ENCODE measurements at regions not wholly inside any gene's neighbourhood (a gene's known extent, or its start where the extent isn't known, plus 50 kb on each side); places are given as distances from the start of the nearest gene placed in this dataset.

GRCh38 chr1:50262436-50262835 lies 153.7 kb downstream of the ELAVL4 start:
- Histone ChIP-seq H3K9me3 (ENCODE audit: severe bottlenecking) (no peaks in the 10 kb centered on the region), H3K27ac (no peak overlapping the region), H3K36me3 (no peaks in the 10 kb centered on the region), H3K27me3 (ENCODE audit: insufficient read depth, low read depth, severe bottlenecking) (no peaks in the 10 kb centered on the region), H3K4me3 (ENCODE audit: low read depth, low read length) (no peak overlapping the region)
- no peak for TF ChIP-seq CTCF (IDR thresholded peaks at IDR 0.05; ENCODE audit: low read depth, low read length)
- DNase-seq, result no peak

GRCh38 chr1:50261951-50262350 lies 153.2 kb downstream of the ELAVL4 start:
- Histone ChIP-seq H3K9me3 (ENCODE audit: severe bottlenecking) (no peaks in the 10 kb centered on the region), H3K36me3 (no peaks in the 10 kb centered on the region), H3K27ac (no peak overlapping the region), H3K27me3 (ENCODE audit: insufficient read depth, low read depth, severe bottlenecking) (no peaks in the 10 kb centered on the region), H3K4me3 (ENCODE audit: low read depth, low read length) (no peak overlapping the region)
- TF ChIP-seq CTCF (IDR thresholded peaks at IDR 0.05; ENCODE audit: low read depth, low read length), result no peak
- DNase-seq, result no peak

GRCh38 chr1:50257940-50258685 lies 149.4 kb downstream of the ELAVL4 start:
- no peaks in the 10 kb centered on the region for H3K9me3 ChIP-seq (ENCODE audit: severe bottlenecking)
- no peak overlapping the region for H3K4me3 ChIP-seq (ENCODE audit: low read depth, low read length)
- H3K27ac ChIP-seq, result no peak overlapping the region
- DNase-seq, result no peak
- H3K36me3 ChIP-seq, result no peaks in the 10 kb centered on the region
- no peaks in the 10 kb centered on the region for H3K27me3 ChIP-seq (ENCODE audit: insufficient read depth, low read depth, severe bottlenecking)
- no peak for TF ChIP-seq CTCF (IDR thresholded peaks at IDR 0.05; ENCODE audit: low read depth, low read length)

- H3K9me3 ChIP-seq (ENCODE audit: severe bottlenecking), result no peaks in the 10 kb centered on the region
- no peak overlapping the region for H3K27ac ChIP-seq
- H3K27me3 ChIP-seq (ENCODE audit: insufficient read depth, low read depth, severe bottlenecking), result no peaks in the 10 kb centered on the region
- H3K36me3 ChIP-seq, result no peaks in the 10 kb centered on the region
- DNase-seq, result no peak
- no peak overlapping the region for H3K4me3 ChIP-seq (ENCODE audit: low read depth, low read length)
- TF ChIP-seq CTCF (IDR thresholded peaks at IDR 0.05; ENCODE audit: low read depth, low read length), result no peak
Observed at GRCh38 chr1:50257029-50257428, 148.3 kb downstream of the ELAVL4 start.
